ENCODE measurements at regions not wholly inside any gene's neighbourhood (a gene's known extent, or its start where the extent isn't known, plus 50 kb on each side); places are given as distances from the start of the nearest gene placed in this dataset.

- Histone ChIP-seq H2BK20ac (ENCODE audit: low read depth, low read length, poor library complexity, severe bottlenecking) (no peak overlapping the region), H2BK5ac (ENCODE audit: insufficient read length, low read length) (no peak overlapping the region), H3K79me1 (ENCODE audit: insufficient read depth, low read depth, low read length, poor library complexity, severe bottlenecking) (no peaks in the 10 kb centered on the region), H4K91ac (ENCODE audit: insufficient read length, low read depth, low read length) (no peak overlapping the region), H3K9me3 (ENCODE audit: control insufficient read depth, low read depth, low read length) (no peaks in the 10 kb centered on the region), H4K8ac (replicated peaks; ENCODE audit: insufficient read length, low read depth, low read length) (no peak overlapping the region), H3T11ph (ENCODE audit: low read length) (no peak overlapping the region), H4K5ac (ENCODE audit: insufficient read length, low read depth, low read length) (no peak overlapping the region), H3K79me2 (ENCODE audit: insufficient read depth, low read length) (no peaks in the 10 kb centered on the region), H2AFZ (ENCODE audit: low read length) (no peak overlapping the region), H2BK120ac (ENCODE audit: low read depth, low read length, poor library complexity, severe bottlenecking) (no peak overlapping the region), H3K4me2 (ENCODE audit: insufficient read depth, insufficient read length, low read length) (no peak overlapping the region), H3K9ac (ENCODE audit: extremely low read depth, insufficient read length, low read length) (no peak overlapping the region), H3K27me3 (ENCODE audit: insufficient read depth, low read length) (no peaks in the 10 kb centered on the region), H2AK5ac (ENCODE audit: insufficient read length, low read length) (no peak overlapping the region), H3K23ac (ENCODE audit: insufficient read length, low read depth, low read length) (no peak overlapping the region), H3K18ac (ENCODE audit: insufficient read length, low read depth, low read length) (no peak overlapping the region), H3K56ac (ENCODE audit: insufficient read length, low read depth, low read length) (no peak overlapping the region), H3K14ac (ENCODE audit: insufficient read depth, low read length) (no peak overlapping the region), H3K4ac (ENCODE audit: low read depth, low read length) (no peak overlapping the region), H3K4me1 (ENCODE audit: insufficient read depth, low read length) (no peaks in the 10 kb centered on the region), H3K27ac (ENCODE audit: insufficient read length, low read depth, low read length) (no peak overlapping the region), H3K23me2 (ENCODE audit: insufficient read length, low read depth, low read length, poor library complexity, severe bottlenecking) (no peaks in the 10 kb centered on the region), H4K20me1 (ENCODE audit: control insufficient read depth, insufficient read depth, insufficient read length) (no peaks in the 10 kb centered on the region), H2BK15ac (ENCODE audit: low read depth, low read length) (no peak overlapping the region), H2BK12ac (ENCODE audit: insufficient read length, low read depth, low read length) (no peak overlapping the region)
- peaks cover 4% of the 10 kb centered on the region for H3K27me3 Mint-ChIP-seq (ENCODE audit: low read depth)
- no peaks in the 10 kb centered on the region for H3K36me3 Mint-ChIP-seq (ENCODE audit: insufficient read depth in 1 of 3, low read depth in 3 of 3)
- H3K27ac Mint-ChIP-seq: no peak overlapping the region
- H3K4me1 Mint-ChIP-seq: peaks cover 0 to 4% of the 10 kb centered on the region in 2 experiments; a peak in 1 of 4 replicates
- no CpG with 5 or more reads among the region's 2 CpGs for WGBS (ENCODE audit: extremely low coverage, insufficient read length, low lambda C conversion rate)
- TF ChIP-seq CTCF (conservative IDR thresholded peaks at IDR 0.05): no peak
- H3K4me3 Mint-ChIP-seq: no peak overlapping the region
- no peak for DNase-seq
- peaks cover 0 to 2% of the 10 kb centered on the region in 2 experiments; a peak in 3 of 5 replicates for H3K9me3 Mint-ChIP-seq
These were observed 155.8 kb downstream of the FAM43A start for GRCh38 chr3:194841515-194841841.
